NCI-H345 treated with DMSO at 0.1 percent for 48 hours (cell line): ENCODE measurements at regions not wholly inside any gene's neighbourhood (a gene's known extent, or its start where the extent isn't known, plus 50 kb on each side); places are given as distances from the start of the nearest gene placed in this dataset.
A peak's percentile ranks its signal among the peaks of the same experiment; 100 is the strongest.
"Not testable (repeated sequence)": the region's sequence is repeated elsewhere in the genome, so short reads cannot be mapped to it uniquely, and the experiment has no call there.

Source experiments
- DNase-seq: peaks from one replicate; lab custom pipeline; 2025; ENCODE audit not compliant: unreplicated experiment; lab: John Stamatoyannopoulos, UW

- DNase-seq, result no peak
Observed at GRCh38 chr6:14290041-14290771, 172.6 kb downstream of the CD83 start.

GRCh38 chr6:14290772-14291330 is 173.3 kb downstream of the CD83 start:
- DNase-seq, result no peak

- DNase-seq, result no peak
Observed at GRCh38 chr6:14291331-14291730, 173.8 kb downstream of the CD83 start.

DNA sequence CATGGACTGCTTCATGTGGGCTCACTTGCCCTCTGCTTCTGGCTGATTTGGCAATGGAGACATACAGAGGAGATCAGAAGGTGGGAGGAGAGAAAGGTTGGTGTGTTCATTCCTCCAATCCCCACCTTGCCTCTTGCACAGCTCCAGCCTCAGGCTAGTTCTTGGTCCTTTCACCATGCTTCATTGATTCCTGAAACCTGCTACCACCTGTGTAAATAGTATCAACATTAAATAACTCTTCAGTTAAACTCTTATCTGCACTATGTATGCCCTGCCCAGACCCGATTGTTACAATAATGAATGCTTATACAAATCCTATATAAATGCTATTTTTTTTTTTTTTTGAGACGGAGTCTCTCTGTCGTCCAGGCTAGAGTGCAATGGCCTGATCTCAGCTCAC is 174.5 kb downstream of the CD83 start:
- DNase-seq, result peak; percentile 5

DNA sequence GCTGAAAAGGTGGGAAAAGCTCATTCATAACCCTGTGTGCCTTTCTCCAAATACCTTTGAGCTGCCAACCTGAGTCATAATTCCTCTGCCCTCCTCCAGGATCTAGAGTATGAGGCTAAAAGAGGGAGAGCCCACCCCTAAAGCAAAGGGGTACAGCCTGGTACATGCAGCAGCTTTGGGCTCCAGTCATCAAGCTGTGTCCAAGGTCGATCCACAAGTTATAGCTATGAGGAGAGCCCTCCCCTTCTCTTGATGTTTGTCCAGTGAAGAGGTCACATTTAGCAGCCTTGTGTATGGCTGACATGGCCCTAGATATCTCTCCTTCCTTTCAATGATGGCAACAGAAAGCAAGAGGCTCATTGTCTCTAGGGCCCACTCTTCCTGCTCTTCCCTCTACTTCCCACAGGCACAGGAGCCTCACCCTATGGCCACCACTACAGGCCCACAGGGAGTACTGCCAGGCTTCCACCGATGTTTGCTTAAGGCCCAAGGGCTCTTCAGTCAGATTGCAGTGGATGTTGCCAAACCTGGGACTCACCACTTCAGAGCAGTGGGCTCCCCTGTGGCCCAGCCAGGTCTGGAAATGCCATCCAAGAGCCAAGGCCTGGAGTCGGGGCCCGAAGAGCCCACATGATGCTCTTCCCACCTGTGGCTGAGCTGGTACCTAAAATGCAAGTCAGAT is 176.8 kb downstream of the CD83 start:
- peak; percentile 6 for DNase-seq

- not testable (repeated sequence) for DNase-seq
Observed at GRCh38 chr6:14296698-14297097, 179.1 kb downstream of the CD83 start.

- not testable (repeated sequence) for DNase-seq
Observed at GRCh38 chr6:14297118-14297517, 179.5 kb downstream of the CD83 start.

DNA sequence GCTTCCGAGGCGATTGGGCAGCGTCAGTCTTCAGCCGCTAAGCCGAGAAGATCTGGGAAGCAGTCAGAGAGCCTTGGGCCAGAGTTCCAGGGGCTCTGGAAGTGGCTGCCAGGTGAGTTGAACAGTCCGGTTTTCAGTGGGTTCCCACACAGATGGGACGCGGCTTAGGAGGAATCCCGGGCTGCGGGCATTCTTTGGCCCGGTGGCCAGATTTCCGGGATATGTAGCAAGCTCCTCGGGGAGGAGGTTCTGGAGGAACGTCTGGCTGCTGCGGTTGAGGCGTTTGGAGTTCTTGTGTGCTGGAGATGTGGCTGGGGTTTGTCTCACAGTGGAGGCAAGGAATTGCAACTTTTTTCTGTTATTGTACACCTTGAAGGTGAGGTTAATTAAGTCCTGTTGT is 182.6 kb downstream of the CD83 start:
- DNase-seq, result not testable (repeated sequence)

- not testable (repeated sequence) for DNase-seq
Observed at GRCh38 chr6:14300721-14301120, 183.1 kb downstream of the CD83 start.

- not testable (repeated sequence) for DNase-seq
Observed at GRCh38 chr6:14301477-14301876, 183.9 kb downstream of the CD83 start.

- DNase-seq, result no peak
Observed at GRCh38 chr6:14305131-14305530, 187.6 kb downstream of the CD83 start.

DNA sequence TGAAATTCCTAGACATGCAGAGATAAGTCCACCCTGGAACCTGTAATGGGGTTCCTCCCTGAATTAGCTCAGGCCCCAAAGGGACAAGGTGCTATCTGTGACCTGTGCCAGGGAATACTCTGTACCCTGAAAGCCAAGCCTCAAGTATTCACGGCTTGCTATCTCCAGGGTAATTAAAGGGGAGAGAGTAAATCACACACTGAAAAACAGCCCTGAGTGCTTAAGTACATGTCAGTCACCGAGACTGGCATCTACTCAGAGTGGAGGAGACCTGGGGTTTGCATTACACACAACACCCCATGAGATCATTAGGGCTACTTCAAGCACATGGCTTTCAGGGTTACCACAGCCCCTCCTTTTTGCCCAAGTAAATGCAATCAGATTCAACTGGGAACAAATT is 188.1 kb downstream of the CD83 start:
- no peak for DNase-seq

DNA sequence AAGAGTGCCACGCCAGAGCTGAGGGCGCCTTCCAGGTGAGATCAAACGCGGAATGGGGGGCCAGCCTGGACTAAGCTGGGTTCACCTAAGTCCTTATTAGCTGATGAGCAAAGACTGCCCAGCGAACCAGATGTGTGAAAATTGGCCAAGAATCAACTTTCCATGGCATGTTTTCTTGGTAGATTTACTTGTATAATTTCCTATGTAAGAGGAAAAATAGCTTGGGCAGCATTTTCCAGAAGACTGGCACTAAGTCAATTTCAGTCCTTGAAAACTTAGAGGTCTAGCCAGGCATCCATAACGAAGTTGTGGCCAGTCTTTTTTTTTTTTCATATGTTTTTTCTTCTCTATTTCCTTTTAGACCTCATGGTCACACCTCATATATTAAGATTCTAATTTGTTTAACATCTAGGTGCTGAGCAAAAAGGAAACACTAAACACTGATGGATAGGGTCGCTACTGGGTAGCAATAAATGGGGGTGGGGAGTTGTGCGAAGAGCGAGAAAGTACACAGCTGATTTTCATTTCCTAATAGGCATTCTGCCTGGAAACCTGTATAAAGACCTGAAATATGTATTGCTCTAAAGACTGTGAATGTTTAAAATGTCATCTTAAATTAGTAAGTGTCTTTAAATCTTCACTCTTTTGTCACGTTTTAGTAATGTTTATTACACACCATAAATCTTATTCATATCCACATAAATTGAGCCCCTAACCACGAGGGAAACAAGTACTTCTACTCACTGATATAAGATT is 188.8 kb downstream of the CD83 start:
- no peak for DNase-seq

DNA sequence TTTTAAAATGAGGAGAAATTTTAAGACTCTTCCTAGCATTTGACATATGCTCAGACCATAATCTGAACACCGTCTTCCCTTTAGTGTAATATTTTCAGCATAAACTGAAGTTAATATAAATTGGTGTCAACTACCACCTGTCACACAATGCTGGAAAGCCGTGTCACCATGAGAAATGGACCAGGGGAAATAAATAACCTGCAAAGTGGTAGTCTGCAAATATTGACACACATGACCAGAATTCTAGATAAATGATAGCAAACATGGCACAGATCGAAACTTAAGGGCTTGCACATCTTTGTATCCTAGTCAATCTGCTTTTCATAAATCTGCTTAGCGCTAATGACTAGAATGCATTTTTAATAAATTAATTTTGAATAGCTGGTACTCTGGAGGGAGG is 191.9 kb downstream of the CD83 start:
- no peak for DNase-seq

GRCh38 chr6:14309951-14310445 is 192.4 kb downstream of the CD83 start:
- DNase-seq, result no peak

DNA sequence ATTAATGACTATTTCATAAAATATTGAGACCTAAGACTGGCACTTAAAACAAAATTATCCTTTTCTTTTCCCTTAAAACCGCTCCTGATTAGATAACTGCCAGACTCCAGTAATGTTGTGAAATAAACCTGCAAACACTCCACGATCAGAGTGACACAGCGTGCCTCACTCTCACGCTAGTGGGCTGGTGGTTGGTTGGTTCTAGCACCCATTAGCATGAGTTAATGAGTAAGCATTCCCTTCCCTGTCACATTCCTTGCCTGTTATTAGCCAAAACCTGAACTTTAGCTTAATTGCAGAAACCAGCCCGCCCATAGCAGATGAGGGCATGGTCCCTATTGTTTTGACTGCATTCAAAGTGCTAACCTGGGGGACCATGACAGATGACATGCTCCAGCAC is 193.4 kb downstream of the CD83 start:
- DNase-seq, result no peak

- no peak for DNase-seq
Observed at GRCh38 chr6:14312587-14312986, 195.0 kb downstream of the CD83 start.

DNA sequence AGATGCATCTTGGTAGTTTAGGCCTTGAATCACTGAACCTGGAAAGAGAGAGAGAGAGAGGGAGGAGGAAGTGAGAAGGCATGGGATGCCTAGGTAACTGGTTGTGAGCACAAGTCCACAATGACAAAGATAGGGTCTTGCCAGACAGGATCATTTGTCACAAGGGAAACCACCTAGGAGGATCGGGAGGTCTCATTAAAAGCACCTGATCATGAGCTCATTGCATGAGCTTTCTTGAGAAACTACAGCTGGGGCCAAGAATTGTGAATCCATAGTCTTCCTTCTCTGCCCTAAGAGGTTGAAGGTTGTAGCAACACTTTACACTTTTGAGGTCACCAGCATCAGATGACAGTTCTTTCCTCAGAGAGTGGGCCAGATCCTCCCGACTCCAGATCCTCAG is 195.7 kb downstream of the CD83 start:
- no peak for DNase-seq

GRCh38 chr6:14315353-14315752 is 197.8 kb downstream of the CD83 start:
- DNase-seq, result no peak

DNA sequence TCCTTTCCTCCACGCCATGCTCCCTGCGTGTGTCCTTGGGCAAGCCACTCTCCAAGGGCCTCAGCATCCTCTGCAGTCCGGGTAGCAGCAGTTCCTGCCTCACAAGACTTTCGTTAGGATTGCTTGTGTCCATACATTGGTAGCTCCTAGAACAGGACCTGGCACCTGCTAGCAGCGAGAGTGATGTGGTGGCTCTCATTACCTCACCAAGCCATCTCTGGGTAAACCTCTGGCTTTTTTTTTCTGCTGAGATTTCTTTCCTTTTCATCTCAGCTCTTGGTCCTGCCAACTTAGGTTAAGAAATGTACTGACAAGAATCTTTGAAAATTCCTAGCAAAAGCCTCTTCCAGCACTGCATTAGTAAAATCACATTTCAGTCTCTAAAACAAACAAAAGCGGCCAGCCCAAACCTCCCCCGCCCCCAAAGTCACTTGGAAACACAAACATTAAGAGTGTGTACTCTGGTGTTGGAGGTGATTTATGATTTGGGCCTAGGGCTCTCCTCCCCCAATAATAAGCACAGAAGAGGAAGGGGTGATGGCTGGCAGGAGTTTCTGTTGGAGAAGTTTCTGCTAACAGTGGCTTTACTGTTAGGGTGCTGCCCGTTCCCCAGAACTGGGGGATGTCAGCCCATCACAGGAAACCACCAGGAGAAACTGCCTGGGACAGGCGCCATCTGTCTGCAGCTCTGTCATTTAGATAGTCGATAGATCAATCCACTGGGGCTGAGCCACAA is 199.2 kb downstream of the CD83 start:
- no peak for DNase-seq
